Iris pigment epithelial cell (primary cell): ENCODE measurements at regions not wholly inside any gene's neighbourhood (a gene's known extent, or its start where the extent isn't known, plus 50 kb on each side); places are given as distances from the start of the nearest gene placed in this dataset.
A peak's percentile ranks its signal among the peaks of the same experiment; 100 is the strongest.

Source experiments
- DNase-seq: peaks from one replicate; pipeline ENCODE4 v3.0.0-alpha.2; 2011; ENCODE audit warnings: low read depth

DNA sequence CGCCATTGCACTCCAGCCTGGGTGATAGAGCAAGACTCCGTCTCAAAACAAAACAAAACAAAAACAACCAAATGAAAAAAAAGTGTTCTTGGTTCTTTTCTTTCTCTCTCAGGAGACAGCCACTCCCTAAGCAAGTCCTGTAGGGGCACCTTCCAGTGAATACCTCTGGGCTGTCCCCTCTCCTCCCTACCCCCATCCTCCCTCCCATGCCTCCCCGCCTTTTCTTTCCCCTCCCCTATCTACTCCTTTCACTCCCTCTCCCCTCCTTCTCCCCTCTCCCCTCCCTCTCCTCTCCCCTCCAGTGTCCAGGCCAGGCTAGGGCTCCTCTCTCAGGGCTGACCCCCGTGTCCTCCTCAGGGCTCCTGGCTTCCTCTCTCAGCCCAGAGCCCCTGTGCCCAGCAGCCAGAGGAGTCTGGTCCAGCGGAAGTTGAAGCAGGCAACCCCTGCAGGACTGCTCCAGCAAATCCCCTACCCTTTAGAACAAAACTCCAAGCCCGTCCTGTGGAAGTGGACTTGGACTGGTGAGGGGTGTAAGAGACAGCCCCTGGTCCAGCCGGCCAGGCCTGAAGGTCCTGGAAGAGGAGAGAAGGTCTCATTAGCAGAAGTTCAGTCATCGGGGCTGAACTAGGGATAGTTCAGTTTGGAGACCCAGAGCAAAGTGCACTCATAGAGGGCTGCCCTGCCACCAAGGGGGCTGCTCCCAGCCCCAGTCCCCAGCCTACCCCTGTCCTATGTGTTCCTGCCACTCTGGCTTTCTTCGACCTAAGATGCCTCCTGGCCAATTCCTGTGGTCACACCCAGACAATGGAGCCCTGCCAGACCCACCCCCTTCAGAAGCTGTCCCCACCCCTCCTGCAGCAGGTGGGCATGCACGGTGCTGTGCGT lies 79.8 kb upstream of the IQSEC1 start:
- no peak for DNase-seq

DNA sequence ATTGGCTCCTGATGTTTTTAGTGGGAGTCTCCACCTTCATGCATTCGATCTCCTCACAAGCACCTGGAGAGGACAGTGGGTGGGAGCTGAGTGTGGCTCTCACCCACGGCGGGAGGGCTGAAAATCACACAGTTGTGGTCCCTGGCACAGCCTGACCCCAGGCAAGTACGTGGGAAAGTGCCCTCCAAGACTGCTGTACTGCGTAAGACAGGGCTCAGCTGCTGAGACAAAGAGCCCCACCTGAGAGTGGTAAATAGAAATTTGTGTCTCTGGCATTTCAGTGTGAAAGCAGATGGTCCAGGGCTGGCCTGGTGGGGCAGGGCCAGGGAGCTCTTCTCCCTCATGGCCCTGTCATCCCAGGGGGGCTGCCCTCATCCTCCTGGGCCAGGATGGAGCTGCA lies 77.4 kb upstream of the IQSEC1 start:
- no peak for DNase-seq

DNA sequence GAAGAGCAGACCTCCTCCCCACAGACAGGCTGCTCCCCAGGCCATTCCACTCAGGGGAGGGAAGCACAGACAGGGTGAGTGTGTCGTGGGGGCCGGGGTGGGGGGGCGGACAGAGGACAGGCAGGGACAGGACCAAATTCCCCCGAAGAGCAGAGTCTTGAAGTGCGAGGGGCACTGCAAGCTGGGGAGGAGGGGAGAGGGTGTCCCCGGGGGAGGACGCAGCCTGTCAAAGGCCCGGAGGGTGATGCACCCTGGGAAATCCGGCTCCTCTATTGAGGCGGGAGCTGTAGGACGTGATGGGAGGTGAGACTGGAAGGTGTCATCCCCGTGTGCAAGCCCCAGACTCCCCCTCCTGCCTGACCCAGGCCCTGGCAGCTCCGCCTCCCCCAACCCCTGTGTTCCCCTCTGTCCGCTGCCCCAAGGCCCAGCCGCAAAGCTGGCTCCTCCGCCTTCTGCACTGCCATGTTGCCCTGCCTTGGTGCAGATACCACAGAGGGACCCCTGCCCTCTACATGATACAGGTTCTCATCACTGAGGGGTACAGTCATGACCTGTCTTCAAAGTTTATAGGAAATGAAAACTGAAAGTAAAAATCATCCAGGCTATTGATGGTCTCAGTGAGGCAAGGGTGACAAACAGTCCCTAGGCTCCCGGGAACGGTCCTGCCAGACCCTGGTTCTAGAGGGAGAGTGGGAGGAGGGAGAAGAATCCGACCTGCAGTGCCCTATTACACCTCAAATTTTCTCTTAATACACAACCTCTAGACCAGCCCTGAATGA lies 76.3 kb upstream of the IQSEC1 start:
- DNase-seq, result no peak

- no peak for DNase-seq
Observed at GRCh38 chr3:13148561-13149329, 75.5 kb upstream of the IQSEC1 start.

DNA sequence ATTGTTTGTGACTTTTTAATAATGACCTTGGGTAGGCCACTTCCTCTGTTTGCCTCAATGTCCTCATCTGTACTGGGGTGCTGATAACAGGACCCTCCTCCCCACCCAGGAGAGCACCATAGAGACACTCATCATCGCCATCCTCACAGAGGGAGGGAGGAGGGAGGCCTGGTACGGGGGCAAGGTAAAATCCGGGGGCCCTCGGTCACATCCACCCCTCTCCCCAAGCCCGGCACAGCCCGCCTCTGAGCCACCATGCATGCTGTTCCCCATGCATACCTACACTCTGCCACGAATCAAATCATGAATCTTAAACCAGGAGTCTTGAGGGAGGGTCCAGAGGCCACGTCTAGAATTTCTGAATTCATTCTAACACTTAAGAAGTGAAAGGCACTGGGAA lies 74.9 kb upstream of the IQSEC1 start:
- no peak for DNase-seq

DNA sequence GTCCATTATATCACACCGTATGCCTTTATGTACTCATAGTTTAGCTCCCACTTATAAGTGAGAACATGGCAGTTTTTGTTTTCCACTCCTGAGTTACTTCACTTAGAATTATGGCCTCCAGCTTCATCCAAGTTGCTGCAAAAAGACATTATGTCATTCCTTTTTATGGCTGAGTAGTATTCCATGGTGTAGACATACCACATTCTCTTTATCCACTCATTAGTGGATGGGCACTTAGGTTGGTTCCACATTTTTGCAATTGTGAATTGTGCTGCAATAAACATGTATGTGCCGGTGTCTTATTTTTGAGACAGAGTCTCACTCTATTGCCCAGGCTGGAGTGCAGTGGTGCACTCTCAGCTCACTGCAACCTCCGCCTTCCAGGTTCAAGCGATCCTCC lies 74.1 kb upstream of the IQSEC1 start:
- no peak for DNase-seq

GRCh38 chr3:13146643-13147143 lies 73.5 kb upstream of the IQSEC1 start:
- DNase-seq, result no peak

DNA sequence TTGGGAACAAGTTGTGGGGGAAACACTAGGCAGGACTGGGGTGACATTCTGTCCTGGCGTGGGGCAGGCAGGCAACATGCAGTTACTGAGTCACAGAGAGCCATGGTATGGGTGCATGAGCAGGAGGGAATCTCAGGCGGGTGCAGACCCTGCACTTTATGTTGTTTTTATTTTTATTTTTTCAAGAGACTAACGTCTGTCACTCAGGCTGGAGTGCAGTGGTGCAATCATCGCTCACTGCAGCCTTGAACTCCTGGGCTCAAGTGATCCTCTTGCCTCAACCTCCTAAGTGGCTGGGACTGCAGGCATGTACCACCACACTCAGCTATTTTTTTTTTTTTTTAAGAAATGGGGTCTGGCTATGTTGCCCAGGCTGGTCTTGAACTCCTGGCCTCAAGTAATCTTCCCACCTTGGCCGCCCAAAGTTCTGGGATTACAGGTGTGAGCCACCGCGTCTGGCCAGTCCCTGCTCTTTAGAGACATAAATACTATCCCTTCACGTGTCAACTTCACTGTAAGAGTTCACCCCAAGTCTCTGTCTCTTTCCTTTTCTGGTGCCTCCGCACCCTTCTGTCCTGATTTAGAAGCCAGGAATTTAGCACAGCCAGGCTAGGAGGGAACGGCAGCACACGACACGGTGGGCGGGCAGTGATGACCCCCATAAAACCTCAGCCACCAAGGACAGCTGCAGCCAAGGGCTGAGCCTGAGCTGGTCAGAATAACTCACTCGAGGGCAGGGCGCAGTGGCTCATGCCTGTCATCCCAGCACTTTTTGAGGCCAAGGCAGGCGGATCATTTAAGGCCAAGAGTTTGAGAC lies 72.8 kb upstream of the IQSEC1 start:
- no peak for DNase-seq

GRCh38 chr3:13145131-13145825 lies 72.0 kb upstream of the IQSEC1 start:
- no peak for DNase-seq

DNA sequence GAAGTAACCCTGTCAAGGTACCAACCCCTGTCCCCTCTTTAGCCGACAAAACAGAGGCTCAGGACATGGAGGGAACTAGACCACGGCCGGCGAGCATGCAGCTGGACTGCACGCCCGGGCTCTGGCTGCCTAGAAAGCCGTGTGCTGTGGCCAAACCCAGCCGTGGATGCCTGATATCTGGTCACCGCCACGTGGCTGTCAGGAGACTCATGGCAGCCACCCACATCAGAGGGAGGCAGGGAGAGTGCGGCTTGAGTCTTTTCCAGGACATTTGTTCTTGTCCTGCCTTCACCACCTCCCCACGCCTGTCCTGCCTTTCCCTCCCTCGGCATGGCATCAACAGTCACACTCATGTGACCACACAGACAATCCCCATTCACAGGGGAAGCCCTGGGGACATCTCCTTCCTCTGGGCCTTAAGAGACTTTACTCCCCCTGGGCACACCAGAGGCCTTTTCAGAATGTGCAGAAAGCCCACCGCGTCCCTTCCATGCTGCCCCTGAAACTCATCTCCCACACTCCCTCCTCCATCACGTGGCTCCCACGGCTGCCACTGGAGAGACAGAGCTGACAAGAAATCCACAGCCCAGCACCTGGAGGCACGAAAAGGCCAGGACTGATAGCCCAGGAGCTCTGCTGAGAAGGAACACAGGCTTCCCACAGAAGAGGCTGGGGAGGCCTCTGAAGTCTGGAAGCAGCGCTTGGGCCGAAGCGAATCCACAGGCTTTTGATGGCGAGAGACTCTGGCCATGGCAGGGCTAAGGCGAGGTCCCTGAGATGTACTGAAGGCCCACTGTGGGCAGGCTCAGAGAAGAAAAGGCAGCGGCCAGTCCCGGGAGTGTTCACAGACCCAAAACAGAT lies 71.2 kb upstream of the IQSEC1 start:
- DNase-seq, result no peak

- DNase-seq, result no peak
Observed at GRCh38 chr3:13143381-13144004, 70.3 kb upstream of the IQSEC1 start.

DNA sequence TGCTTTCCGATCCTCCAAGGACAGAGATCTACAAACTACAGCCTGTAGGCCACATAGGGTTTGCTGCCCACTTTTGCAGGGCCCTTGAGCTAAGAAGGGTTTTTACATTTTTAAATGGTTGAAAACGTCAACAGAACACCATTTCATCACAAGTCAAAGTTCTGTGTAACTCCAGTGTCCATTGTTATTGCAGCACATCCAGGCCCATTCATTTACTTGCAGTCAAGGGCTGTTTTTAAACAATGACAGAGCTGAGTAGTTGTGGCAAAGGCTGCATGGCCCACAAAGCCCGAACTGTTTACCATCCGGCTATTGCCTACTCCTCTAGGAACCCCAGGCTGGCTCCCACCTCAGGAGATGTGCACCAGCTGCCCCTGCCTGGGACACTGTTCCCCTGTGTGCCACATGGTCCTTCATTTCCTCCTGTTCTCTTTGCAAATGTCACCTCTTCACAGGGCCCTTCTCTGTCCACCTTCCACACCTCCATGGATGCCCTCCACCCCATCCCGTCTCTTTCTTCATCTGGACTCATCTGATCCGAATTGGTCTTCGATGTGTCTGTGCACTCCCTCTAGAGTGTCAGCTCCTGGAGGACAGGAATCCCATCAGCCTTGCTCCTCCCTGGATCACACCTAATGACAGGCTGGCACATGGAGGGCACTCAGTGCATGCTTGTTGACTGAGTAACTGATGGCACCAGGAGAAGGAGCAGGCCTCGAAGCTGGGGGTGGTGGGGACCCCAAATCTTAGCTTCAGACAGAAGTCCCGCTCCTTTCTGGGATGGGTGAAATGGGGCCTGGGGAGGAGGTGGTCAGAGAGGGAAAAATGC lies 69.5 kb upstream of the IQSEC1 start:
- no peak for DNase-seq

GRCh38 chr3:13141991-13142412 lies 68.8 kb upstream of the IQSEC1 start:
- peak; percentile 35 for DNase-seq

- DNase-seq, result no peak
Observed at GRCh38 chr3:13141183-13141582, 68.0 kb upstream of the IQSEC1 start.

DNA sequence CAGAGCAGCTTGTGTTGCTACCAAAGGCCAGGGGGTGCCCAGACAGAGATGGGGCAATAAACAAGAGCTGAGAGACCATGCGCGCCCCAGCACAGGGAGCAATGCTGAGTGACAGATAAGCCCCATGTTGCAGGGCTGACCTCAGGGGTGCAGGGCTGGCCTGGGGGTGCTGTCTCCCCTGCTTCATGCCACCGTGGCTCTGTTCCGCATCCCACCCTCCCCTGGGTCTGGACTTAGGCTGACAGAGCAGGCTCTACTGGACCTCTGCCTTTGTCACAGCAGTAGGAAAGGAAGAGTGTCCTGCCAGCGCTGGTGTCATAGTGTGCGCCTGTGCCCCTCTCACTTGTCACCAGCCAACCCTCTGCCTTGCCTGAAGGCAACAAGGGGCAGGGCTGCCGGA lies 67.4 kb upstream of the IQSEC1 start:
- DNase-seq, result no peak

DNA sequence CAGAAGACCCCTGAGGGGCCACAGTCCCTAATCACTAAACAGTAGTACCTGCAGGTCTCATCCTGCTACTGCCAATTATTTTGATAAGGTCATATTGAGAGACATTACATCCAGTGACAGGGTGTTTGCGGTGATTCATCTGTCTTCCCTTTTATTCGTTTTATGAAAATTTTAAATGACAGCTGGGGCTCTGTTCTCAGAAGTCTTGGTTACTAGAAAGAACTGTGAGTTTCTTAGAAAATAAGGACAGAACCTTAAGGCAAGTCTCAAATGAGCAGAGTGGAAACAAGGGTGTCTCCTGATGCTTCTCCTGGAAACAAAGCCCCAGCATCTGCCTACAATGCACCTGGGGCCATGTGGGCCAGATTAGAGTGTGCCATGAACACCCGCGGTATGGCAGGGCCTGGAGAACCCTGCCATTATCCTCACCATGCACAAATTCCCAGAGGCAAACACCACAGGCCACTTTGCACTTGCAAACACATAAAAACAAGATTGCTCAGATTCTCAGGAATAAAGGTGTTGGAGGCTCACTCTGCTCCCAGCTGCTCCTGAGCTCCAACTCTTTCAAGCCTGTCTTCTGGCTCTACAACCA lies 66.3 kb upstream of the IQSEC1 start:
- DNase-seq, result no peak

DNA sequence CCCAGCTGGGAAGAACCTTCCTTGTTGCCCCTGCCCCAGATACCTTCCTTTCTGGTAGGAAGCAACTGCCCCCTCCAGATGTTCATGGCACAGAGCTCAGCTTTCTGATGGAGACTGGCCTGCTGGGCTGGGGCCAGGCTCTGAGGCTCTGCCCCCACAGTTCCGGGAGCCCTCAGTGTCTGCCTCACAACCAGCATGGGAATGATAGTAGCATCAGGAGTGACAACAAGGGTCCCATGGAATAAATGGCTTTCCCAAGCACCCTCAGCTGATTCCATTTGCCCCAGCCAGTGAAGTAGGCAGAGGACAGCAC lies 65.6 kb upstream of the IQSEC1 start:
- no peak for DNase-seq
